ENCODE measurements at regions not wholly inside any gene's neighbourhood (a gene's known extent, or its start where the extent isn't known, plus 50 kb on each side); places are given as distances from the start of the nearest gene placed in this dataset.

DNA sequence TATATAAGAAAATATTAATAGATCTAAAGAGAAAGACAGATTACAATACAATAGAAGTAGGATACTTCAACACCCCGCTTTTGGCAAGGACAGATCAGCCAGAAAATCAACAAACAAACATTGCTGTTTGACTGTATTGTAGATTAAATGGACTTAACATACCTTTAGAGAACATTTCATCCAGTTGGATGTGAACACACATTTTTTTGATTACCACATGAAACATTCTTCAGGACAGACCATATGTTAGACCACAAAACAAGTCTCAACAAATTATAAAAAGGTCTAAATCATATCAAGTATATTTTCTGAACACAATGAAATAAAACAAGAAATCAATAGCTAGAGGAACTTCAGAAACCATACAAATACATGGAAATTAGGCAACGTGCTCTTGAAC is 148.2 kb downstream of the TRMT11 start:
- in situ Hi-C loops (cut with HindIII; ENCODE audit: low sequenced_read_pairs), result no loop called here
- TF ChIP-seq, protein P1, sequence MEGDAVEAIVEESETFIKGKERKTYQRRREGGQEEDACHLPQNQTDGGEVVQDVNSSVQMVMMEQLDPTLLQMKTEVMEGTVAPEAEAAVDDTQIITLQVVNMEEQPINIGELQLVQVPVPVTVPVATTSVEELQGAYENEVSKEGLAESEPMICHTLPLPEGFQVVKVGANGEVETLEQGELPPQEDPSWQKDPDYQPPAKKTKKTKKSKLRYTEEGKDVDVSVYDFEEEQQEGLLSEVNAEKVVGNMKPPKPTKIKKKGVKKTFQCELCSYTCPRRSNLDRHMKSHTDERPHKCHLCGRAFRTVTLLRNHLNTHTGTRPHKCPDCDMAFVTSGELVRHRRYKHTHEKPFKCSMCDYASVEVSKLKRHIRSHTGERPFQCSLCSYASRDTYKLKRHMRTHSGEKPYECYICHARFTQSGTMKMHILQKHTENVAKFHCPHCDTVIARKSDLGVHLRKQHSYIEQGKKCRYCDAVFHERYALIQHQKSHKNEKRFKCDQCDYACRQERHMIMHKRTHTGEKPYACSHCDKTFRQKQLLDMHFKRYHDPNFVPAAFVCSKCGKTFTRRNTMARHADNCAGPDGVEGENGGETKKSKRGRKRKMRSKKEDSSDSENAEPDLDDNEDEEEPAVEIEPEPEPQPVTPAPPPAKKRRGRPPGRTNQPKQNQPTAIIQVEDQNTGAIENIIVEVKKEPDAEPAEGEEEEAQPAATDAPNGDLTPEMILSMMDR (IDR thresholded peaks at IDR 0.05; ENCODE audit: low read depth, low read length), result no peak
- no peak overlapping the region for H3K4me3 ChIP-seq (ENCODE audit: low read depth, low read length)
- DNase-seq (ENCODE audit: low read depth, low spot score), result no peak

GRCh38 chr6:126140015-126140414 is 153.7 kb downstream of the TRMT11 start:
- DNase-seq (ENCODE audit: low read depth, low spot score), result no peak
- TF ChIP-seq, protein P1 (IDR thresholded peaks at IDR 0.05; ENCODE audit: low read depth, low read length), result no peak
- no peak overlapping the region for H3K4me3 ChIP-seq (ENCODE audit: low read depth, low read length)
- in situ Hi-C loops (cut with HindIII; ENCODE audit: low sequenced_read_pairs), result no loop called here

DNA sequence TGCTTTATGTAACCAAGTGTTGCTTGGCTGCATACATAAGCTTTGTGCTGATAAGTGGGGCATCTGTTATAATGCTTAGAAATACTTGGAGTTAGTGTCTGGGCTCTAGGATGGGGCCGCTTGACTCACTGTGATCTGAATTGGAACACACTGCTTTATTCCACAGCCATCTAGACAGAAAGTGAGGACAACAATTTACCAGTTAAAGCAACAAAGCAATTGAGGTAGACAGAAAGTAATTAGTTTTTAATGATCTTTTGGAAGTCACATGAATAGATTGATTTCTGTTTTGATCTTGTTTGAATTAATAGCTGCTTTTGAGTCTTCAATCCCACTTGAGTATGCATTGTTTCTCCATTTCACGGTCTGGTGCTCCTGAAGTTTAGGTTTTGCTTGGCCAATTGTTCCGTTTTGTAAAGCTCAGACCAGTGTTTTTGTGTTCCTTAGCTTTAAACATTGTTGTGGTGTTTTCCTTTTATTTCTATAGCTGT is 157.5 kb downstream of the TRMT11 start:
- no peak overlapping the region for H3K4me3 ChIP-seq (ENCODE audit: low read depth, low read length)
- peak; percentile 23 for DNase-seq (ENCODE audit: low read depth, low spot score)
- TF ChIP-seq, protein P1 (IDR thresholded peaks at IDR 0.05; ENCODE audit: low read depth, low read length), result no peak
- in situ Hi-C loops (cut with HindIII; ENCODE audit: low sequenced_read_pairs), result no loop called here

- TF ChIP-seq, protein P1 (IDR thresholded peaks at IDR 0.05; ENCODE audit: low read depth, low read length), result no peak
- no peak overlapping the region for H3K4me3 ChIP-seq (ENCODE audit: low read depth, low read length)
- no peak for DNase-seq (ENCODE audit: low read depth, low spot score)
- in situ Hi-C loops (cut with HindIII; ENCODE audit: low sequenced_read_pairs), result no loop called here
Measured at GRCh38 chr6:126145351-126145750, 159.0 kb downstream of the TRMT11 start.

DNA sequence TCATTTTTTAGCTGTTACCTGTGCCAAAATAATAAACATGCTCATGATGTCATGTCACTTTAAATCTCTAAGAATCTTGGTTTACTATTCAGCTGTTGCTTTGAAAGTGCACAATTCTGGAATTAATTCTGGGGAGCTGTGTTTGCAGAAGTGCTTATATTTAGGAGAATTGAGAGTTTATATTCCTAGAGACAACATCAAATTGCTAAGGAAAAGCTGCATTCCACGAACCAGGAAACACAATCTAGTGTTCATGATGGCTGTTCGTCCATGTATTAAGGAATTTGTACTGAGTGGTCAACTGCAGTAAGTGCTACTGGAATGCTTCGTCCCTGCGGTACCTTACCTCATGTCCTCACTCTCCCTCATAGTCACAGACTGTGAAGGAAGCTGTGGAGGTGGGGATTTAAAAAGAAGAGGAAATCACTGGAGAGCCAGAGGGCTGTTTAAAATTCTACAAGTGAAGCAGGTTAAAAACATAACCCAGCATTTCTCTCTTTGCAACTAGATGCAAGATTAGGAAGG is 161.0 kb downstream of the TRMT11 start:
- DNase-seq (ENCODE audit: low read depth, low spot score), result no peak
- in situ Hi-C loops (cut with HindIII; ENCODE audit: low sequenced_read_pairs), result no loop called here
- no peak overlapping the region for H3K4me3 ChIP-seq (ENCODE audit: low read depth, low read length)
- TF ChIP-seq, protein P1 (IDR thresholded peaks at IDR 0.05; ENCODE audit: low read depth, low read length), result no peak

DNA sequence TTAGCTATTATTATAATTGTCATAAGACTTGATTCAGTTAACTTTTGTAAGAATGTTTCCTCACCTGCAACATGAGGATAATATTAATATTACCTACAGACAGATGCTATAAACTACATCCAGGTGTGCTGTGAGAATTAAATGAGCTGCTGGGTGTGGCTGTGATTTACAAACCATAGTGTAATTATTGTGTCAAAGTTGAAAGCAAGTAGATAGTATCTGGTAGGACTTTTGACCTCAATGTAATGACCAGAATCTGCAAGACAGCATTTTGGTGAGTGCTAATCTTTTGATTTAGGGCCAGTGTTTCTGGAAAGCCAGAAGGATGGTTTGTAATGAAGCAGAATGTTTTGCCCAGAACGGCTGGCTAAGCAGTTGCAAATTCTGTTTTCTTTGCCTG is 162.5 kb downstream of the TRMT11 start:
- DNase-seq (ENCODE audit: low read depth, low spot score), result no peak
- TF ChIP-seq, protein P1 (IDR thresholded peaks at IDR 0.05; ENCODE audit: low read depth, low read length), result no peak
- no peak overlapping the region for H3K4me3 ChIP-seq (ENCODE audit: low read depth, low read length)
- in situ Hi-C loops (cut with HindIII; ENCODE audit: low sequenced_read_pairs), result no loop called here

DNA sequence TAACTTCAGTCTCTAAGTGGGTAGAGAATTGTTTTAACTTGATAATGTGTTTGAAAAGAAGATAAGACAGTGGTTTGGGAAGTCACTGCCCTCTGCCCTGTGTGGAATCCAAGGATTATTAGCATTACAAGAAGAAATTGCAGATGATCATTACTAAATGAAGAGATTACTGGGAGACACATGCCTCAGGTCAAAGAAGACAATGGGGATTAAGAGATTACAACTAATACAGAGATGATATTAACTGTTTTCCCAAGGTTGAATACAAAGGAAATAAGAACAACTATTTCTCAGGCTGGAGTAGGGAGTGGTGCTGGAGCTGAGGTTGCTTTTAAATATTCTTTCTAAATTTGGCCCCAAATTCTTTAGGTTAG is 166.0 kb downstream of the TRMT11 start:
- in situ Hi-C loops (cut with HindIII; ENCODE audit: low sequenced_read_pairs), result no loop called here
- DNase-seq (ENCODE audit: low read depth, low spot score), result no peak
- H3K4me3 ChIP-seq (ENCODE audit: low read depth, low read length), result no peak overlapping the region
- TF ChIP-seq, protein P1 (IDR thresholded peaks at IDR 0.05; ENCODE audit: low read depth, low read length), result no peak
